ENCODE measurements at regions not wholly inside any gene's neighbourhood (a gene's known extent, or its start where the extent isn't known, plus 50 kb on each side); places are given as distances from the start of the nearest gene placed in this dataset.

- H3K4me2 ChIP-seq (ENCODE audit: insufficient read depth, low read length) = no peak overlapping the region
- ATAC-seq (no peak), FAIRE-seq (no peak), DNase-seq (ENCODE audit: extremely low read depth in 1 of 4, low spot score in 3 of 4) (no peak)
- no peaks in the 10 kb centered on the region for H3K79me2 ChIP-seq (ENCODE audit: control insufficient read depth, insufficient read depth, low read length)
- no peaks in the 10 kb centered on the region for H3K4me1 ChIP-seq (replicated peaks in 1 of 2; ENCODE audit: control insufficient read depth in 2 of 2, insufficient read depth in 2 of 2, low read length in 2 of 2)
- H3K4me3 ChIP-seq = no peak overlapping the region
- intact Hi-C loops (cut with micrococcal nuclease) = no loop called here
- no peak overlapping the region for H2AFZ ChIP-seq (ENCODE audit: low read depth, low read length)
- POLR2A ChIA-PET = no interaction called here
- no peaks in the 10 kb centered on the region for H3K36me3 ChIP-seq (ENCODE audit: control insufficient read depth, insufficient read depth, low read length)
- H3K27me3 ChIP-seq (ENCODE audit: control insufficient read depth in 2 of 2, insufficient read depth in 2 of 2, low read length in 2 of 2) = no peaks in the 10 kb centered on the region
- no peaks in the 10 kb centered on the region for H3K9me1 ChIP-seq (ENCODE audit: control insufficient read depth, insufficient read depth, low read length)
- TF ChIP-seq CHD7 (IDR thresholded peaks at IDR 0.05; ENCODE audit: low read depth, low read length) (no peak), ZNF280A (IDR thresholded peaks at IDR 0.05; ENCODE audit: low read depth, partially characterized antibody) (no peak), IFI16 (CRISPR knock-in tag; IDR thresholded peaks at IDR 0.05) (no peak), ETV1 (tag; conservative IDR thresholded peaks at IDR 0.05; ENCODE audit: low read depth) (no peak), CCAR2 (IDR thresholded peaks at IDR 0.05; ENCODE audit: low read depth, low read length) (no peak), SMC3 (conservative IDR thresholded peaks at IDR 0.05; ENCODE audit: insufficient read depth, low read depth, low read length) (no peak), ZFX (CRISPR knock-in tag; IDR thresholded peaks at IDR 0.05) (no peak)
- no peak overlapping the region for H3K27ac ChIP-seq (ENCODE audit: extremely low read depth, low read depth, low read length)
- in situ Hi-C loops (cut with MboI) = no loop called here
- CTCF ChIA-PET (ENCODE audit: low intra/inter-chr PET ratio) = no interaction called here
- H3K9ac ChIP-seq (ENCODE audit: insufficient read depth in 1 of 2, low read depth in 2 of 2, low read length in 2 of 2) = no peak overlapping the region
- H3K9me3 ChIP-seq (replicated peaks; ENCODE audit: control insufficient read depth, insufficient read depth, low read depth, low read length) = no peaks in the 10 kb centered on the region; the same call in 1 of the 2 replicates
- 0% methylated on average over 3 of the region's 3 CpGs for WGBS (ENCODE audit: insufficient coverage, low coverage, missing lambda C conversion rate)
- BruUV-seq (replicated peaks) = no TSS peak
- H4K20me1 ChIP-seq (replicated peaks; ENCODE audit: control insufficient read depth, insufficient read depth, low read length) = no peaks in the 10 kb centered on the region
Measured at GRCh38 chr12:98185606-98186005, 329.8 kb upstream of the TMPO start.

All from K562 (cell line).